HG03457 (cell line): ENCODE measurements at regions not wholly inside any gene's neighbourhood (a gene's known extent, or its start where the extent isn't known, plus 50 kb on each side); places are given as distances from the start of the nearest gene placed in this dataset.

Experiments
- ATAC-seq: cut with Tn5 transposase; IDR thresholded peaks from one replicate; pipeline ENCODE4 v1.9.1; 2021; ENCODE audit warnings: moderate number of reproducible peaks; ENCODE audit not compliant: unreplicated experiment

- ATAC-seq = no peak
These were observed 236.8 kb downstream of the BUD13 start for GRCh38 chr11:116535994-116536393.

- no peak for ATAC-seq
These were observed 237.7 kb downstream of the BUD13 start for GRCh38 chr11:116535120-116535519.

GRCh38 chr11:116534270-116534975, 238.4 kb downstream of the BUD13 start:
- ATAC-seq = no peak

- ATAC-seq = no peak
These were observed 239.5 kb downstream of the BUD13 start for GRCh38 chr11:116533186-116533825.

GRCh38 chr11:116532066-116532465, 240.7 kb downstream of the BUD13 start:
- no peak for ATAC-seq

GRCh38 chr11:116530705-116531104, 242.1 kb downstream of the BUD13 start:
- no peak for ATAC-seq

- ATAC-seq = no peak
These were observed 243.5 kb downstream of the BUD13 start for GRCh38 chr11:116529271-116529670.

GRCh38 chr11:116527180-116527991, 245.4 kb downstream of the BUD13 start:
- ATAC-seq = no peak

- ATAC-seq = no peak
These were observed 246.8 kb downstream of the BUD13 start for GRCh38 chr11:116525961-116526495.

- ATAC-seq = no peak
These were observed 253.3 kb downstream of the BUD13 start for GRCh38 chr11:116519499-116519898.

- ATAC-seq = no peak
These were observed 254.6 kb downstream of the BUD13 start for GRCh38 chr11:116518141-116518540.

GRCh38 chr11:116517584-116517983, 255.2 kb downstream of the BUD13 start:
- no peak for ATAC-seq

- ATAC-seq = no peak
These were observed 255.7 kb downstream of the BUD13 start for GRCh38 chr11:116517077-116517476.

- ATAC-seq = no peak
These were observed 257.1 kb downstream of the BUD13 start for GRCh38 chr11:116515664-116516184.

GRCh38 chr11:116513894-116514293, 258.9 kb downstream of the BUD13 start:
- ATAC-seq = no peak

- no peak for ATAC-seq
These were observed 259.4 kb downstream of the BUD13 start for GRCh38 chr11:116513278-116513823.

- ATAC-seq = no peak
These were observed 259.9 kb downstream of the BUD13 start for GRCh38 chr11:116512841-116513240.

- no peak for ATAC-seq
These were observed 261.1 kb downstream of the BUD13 start for GRCh38 chr11:116511684-116512083.

- ATAC-seq = no peak
These were observed 261.7 kb downstream of the BUD13 start for GRCh38 chr11:116510886-116511650.

GRCh38 chr11:116510166-116510565, 262.6 kb downstream of the BUD13 start:
- no peak for ATAC-seq
